Cardiac muscle cell (in vitro differentiated cells and primary cell): ENCODE measurements at regions not wholly inside any gene's neighbourhood (a gene's known extent, or its start where the extent isn't known, plus 50 kb on each side); places are given as distances from the start of the nearest gene placed in this dataset.

ENCODE experiments used
- DNase-seq, 2 donors: peaks; one replicate each; pipeline versions ENCODE4 v3.0.0 to v3.0.0-alpha.2; 2010 to 2017; ENCODE audit warnings: low read depth in 1 of 2, low spot score in 1 of 2
- H3K27ac ChIP-seq: fragments of 200-600 bp; sonication (generic); 2 replicates; pipeline ENCODE4 v1.5.1; 2016
- H3K27me3 ChIP-seq: fragments of 200-600 bp; sonication (generic); 2 replicates; pipeline ENCODE4 v1.6.0; 2016; ENCODE audit warnings: control low read depth
- H3K36me3 ChIP-seq: fragments of 200-600 bp; sonication (generic); 2 replicates; pipeline ENCODE4 v1.5.1; 2016; ENCODE audit warnings: control low read depth
- H3K4me1 ChIP-seq: fragments of 200-600 bp; sonication (generic); 2 replicates; pipeline ENCODE4 v1.8.1; 2017; ENCODE audit warnings: low read depth, mild to moderate bottlenecking, mixed run types
- H3K4me3 ChIP-seq: fragments of 200-600 bp; sonication (generic); 2 replicates; pipeline ENCODE4 v1.5.1; 2016; ENCODE audit warnings: mild to moderate bottlenecking
- H3K9me3 ChIP-seq: fragments of 200-600 bp; sonication (generic); 2 replicates; pipeline ENCODE4 v1.5.1; 2017; ENCODE audit warnings: low read depth, mild to moderate bottlenecking, control low read depth
- TF ChIP-seq, protein P1 (sequence below): IDR thresholded peaks from 2 replicates; pipeline ENCODE4 v1.5.1; 2012; ENCODE audit warnings: low read depth, mild to moderate bottlenecking, low read length

DNA sequence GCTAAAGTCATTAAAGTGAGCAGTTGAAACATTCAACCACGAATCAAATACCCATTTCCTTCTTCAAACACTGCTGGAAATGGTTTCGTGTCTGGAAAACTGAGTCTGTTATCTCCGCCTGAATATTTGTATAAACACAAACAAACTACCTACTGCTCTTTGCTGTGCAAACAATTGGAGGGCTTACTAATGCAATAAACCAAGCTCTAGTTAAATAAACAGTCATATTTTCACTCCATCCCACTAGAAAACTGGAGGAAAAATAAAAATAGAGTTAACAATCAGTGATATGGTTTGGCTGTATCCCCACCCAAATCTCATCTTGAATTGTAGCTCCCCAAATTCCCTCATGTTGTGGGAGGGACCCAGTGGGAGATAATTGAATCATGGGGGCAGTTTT, 397.6 kb downstream of the RASEF start:
- Histone ChIP-seq H3K9me3 (no peaks in the 10 kb centered on the region), H3K4me3 (no peak overlapping the region), H3K27ac (no peak overlapping the region), H3K27me3 (no peaks in the 10 kb centered on the region), H3K36me3 (no peaks in the 10 kb centered on the region), H3K4me1 (no peaks in the 10 kb centered on the region)
- DNase-seq = no peak
- TF ChIP-seq, protein P1, sequence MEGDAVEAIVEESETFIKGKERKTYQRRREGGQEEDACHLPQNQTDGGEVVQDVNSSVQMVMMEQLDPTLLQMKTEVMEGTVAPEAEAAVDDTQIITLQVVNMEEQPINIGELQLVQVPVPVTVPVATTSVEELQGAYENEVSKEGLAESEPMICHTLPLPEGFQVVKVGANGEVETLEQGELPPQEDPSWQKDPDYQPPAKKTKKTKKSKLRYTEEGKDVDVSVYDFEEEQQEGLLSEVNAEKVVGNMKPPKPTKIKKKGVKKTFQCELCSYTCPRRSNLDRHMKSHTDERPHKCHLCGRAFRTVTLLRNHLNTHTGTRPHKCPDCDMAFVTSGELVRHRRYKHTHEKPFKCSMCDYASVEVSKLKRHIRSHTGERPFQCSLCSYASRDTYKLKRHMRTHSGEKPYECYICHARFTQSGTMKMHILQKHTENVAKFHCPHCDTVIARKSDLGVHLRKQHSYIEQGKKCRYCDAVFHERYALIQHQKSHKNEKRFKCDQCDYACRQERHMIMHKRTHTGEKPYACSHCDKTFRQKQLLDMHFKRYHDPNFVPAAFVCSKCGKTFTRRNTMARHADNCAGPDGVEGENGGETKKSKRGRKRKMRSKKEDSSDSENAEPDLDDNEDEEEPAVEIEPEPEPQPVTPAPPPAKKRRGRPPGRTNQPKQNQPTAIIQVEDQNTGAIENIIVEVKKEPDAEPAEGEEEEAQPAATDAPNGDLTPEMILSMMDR = no peak

DNA sequence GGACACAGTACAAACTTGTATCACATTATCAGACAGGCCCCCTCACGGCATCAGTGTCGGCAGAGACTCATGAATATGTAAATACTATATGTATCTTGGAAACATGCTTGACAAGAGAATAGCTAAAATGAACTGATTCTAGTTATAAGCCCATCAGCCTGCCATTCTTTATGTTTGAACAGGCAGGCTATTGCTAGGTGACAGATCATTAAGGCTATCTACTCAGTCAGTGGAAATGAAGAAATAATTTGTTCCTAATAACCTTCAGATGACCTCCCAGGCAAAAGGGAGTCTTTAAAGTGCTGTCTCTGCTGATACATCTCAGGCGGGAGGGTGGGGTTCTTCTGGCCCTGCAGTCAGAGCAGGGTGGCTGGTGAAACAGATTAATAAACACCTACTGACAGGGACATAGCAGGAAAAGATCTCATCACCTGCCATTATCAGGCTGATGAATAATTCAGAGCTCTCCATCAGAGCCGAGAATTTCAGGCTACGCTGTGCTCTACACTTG, 394.2 kb downstream of the RASEF start:
- no peak overlapping the region for H3K4me3 ChIP-seq
- TF ChIP-seq, protein P1 = no peak
- no peaks in the 10 kb centered on the region for H3K4me1 ChIP-seq
- no peaks in the 10 kb centered on the region for H3K27me3 ChIP-seq
- H3K9me3 ChIP-seq = no peaks in the 10 kb centered on the region
- DNase-seq = no peak
- no peak overlapping the region for H3K27ac ChIP-seq
- H3K36me3 ChIP-seq = no peaks in the 10 kb centered on the region

DNA sequence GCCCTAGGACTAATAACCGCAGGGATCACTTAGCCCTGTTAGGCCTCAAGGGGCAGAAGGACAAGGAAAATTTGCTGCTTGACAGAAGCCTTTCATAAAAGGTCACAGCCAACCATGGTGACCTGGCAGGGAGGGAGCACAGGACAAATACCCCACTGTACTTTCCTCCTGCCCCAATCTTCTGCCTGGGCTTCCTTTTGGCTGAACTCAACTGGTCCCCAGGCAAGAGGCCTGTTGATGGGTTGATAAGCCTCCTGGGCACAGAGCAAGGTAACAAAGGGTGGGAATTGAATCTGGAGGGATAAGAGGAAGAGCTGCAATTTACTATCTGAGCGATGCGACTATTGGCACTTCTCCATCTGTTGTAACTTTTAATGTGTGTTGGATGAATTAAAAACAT, 392.9 kb downstream of the RASEF start:
- Histone ChIP-seq H3K4me1 (no peaks in the 10 kb centered on the region), H3K4me3 (no peak overlapping the region), H3K27me3 (no peaks in the 10 kb centered on the region), H3K36me3 (no peaks in the 10 kb centered on the region), H3K27ac (no peak overlapping the region), H3K9me3 (no peaks in the 10 kb centered on the region)
- no peak for DNase-seq
- TF ChIP-seq, protein P1 = no peak

DNA sequence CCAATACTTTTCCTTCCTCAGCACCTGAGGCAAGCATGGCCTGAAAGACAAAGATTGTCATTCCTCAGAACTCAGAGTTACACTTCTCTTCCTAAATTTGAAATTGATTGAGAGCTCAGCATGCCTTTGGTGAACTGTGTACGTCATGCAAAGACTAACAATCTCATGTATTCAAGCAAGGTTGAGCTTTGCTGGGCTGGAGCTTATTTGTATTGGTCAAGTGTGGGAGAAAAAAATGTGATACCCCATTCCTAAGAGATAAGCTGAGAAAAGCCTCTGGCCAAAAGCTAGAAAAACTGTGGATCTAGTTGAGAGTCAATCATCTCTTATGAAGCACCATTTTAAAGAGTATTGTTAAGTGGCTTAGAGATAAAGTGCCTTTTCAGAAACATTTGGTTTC, 392.2 kb downstream of the RASEF start:
- H3K27me3 ChIP-seq = no peaks in the 10 kb centered on the region
- H3K9me3 ChIP-seq = no peaks in the 10 kb centered on the region
- no peaks in the 10 kb centered on the region for H3K4me1 ChIP-seq
- no peaks in the 10 kb centered on the region for H3K36me3 ChIP-seq
- no peak overlapping the region for H3K27ac ChIP-seq
- H3K4me3 ChIP-seq = no peak overlapping the region
- TF ChIP-seq, protein P1 = no peak
- DNase-seq = no peak

DNA sequence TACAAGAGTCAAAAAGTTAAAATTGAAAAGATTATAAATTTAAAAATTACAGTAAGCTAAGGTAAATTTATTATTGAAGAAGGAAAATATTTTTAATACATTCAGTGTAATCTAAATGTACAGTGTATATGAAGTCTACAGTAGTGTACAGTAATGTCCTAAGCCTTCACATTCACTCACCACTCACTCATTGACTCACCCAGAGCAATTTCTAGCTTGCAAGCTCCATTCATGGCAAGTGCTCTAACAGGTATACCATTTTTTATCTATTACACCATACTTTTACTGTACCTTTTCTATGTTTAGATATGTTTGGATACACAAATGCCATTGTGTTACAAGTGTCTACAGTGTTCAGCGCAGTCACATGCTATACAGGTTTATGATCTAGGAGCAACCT, 389.7 kb downstream of the RASEF start:
- Histone ChIP-seq H3K27me3 (no peaks in the 10 kb centered on the region), H3K27ac (no peak overlapping the region), H3K36me3 (no peaks in the 10 kb centered on the region), H3K4me1 (no peaks in the 10 kb centered on the region), H3K9me3 (no peaks in the 10 kb centered on the region), H3K4me3 (no peak overlapping the region)
- TF ChIP-seq, protein P1 = no peak
- DNase-seq = no peak

DNA sequence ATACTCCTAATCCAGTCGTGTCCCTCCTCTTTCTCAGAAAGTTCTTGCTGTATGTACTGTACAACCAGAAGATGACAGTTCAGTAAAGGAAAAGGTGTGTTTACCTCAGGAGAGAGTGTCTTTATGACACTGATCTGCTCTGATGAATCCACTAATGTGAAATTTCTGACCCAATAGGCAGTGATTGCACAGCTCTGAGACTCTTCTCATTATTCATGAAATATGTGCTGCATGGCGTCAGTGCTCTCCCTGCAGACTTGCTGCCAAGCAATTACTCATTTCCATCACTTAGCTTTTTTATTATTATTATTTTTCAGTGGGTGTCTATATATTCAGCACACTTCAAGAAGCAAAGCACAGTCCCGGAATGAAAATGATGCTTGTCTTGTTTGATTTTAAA, 389.0 kb downstream of the RASEF start:
- H3K4me1 ChIP-seq = no peaks in the 10 kb centered on the region
- H3K27ac ChIP-seq = no peak overlapping the region
- no peak for DNase-seq
- no peak overlapping the region for H3K4me3 ChIP-seq
- no peaks in the 10 kb centered on the region for H3K36me3 ChIP-seq
- TF ChIP-seq, protein P1 = no peak
- H3K9me3 ChIP-seq = no peaks in the 10 kb centered on the region
- no peaks in the 10 kb centered on the region for H3K27me3 ChIP-seq
